ENCODE measurements at regions not wholly inside any gene's neighbourhood (a gene's known extent, or its start where the extent isn't known, plus 50 kb on each side); places are given as distances from the start of the nearest gene placed in this dataset.
"Not testable (repeated sequence)": the region's sequence is repeated elsewhere in the genome, so short reads cannot be mapped to it uniquely, and the experiment has no call there.

DNA sequence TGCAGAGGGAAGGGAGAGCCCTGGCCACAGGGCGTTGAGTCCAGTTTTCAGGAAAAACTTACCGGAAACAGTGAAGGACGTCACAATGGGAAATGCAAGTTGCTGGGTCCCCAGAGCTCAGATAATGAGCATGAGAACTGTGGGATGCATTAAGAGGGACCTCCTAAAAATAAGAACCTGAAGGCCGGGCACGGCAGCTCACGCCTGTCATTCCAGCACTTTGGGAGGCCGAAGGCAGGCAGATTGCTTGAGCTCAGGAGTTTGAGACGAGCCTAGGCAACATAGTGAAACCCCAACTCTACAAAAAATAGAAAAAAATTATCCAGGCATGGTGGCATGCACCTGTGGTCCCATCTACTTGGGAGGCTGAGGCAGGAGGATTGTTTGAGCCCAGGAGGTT lies 170.6 kb downstream of the URI1 start:
- Histone ChIP-seq H3K9me3 (ENCODE audit: control insufficient read depth in 3 of 3, low read length in 3 of 3) (no peaks in the 10 kb centered on the region), H3K27me3 (ENCODE audit: control insufficient read depth in 3 of 3, insufficient read depth in 3 of 3, low read length in 3 of 3) (peaks cover 9 to 10% (median 10%) of the 10 kb centered on the region in 3 donors), H3K27ac (ENCODE audit: low read depth, low read length) (no peak overlapping the region), H3K36me3 (ENCODE audit: control insufficient read depth in 3 of 3, insufficient read depth in 3 of 3, low read length in 3 of 3) (no peaks in the 10 kb centered on the region), H3K4me1 (ENCODE audit: control insufficient read depth in 3 of 3, insufficient read depth in 3 of 3, low read length in 3 of 3) (no peaks in the 10 kb centered on the region), H3K9ac (ENCODE audit: low read depth in 1 of 3, low read length in 3 of 3) (no peak overlapping the region), H3K4me3 (ENCODE audit: low read length in 3 of 3) (no peak overlapping the region)

DNA sequence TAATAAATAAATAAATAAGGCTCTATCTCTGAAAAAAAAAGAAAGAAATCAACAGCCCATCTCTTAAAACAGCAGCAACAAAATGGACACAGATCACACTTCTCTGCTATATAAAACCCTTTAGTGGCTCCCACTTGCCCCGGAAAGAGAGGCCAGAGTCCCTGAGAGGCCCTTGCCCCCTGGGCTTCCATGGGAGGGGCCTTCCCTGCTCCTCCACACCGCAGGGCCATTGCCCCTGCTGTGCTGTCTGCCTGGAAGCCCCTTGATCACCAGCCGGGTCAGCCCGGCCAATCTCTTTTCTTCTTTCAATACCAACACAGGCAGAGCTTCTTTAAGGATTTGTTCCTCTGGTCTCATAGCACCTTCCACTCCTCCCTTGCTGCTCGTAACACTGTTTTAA lies 171.1 kb downstream of the URI1 start:
- Histone ChIP-seq H3K9ac (ENCODE audit: low read depth in 1 of 3, low read length in 3 of 3) (no peak overlapping the region), H3K36me3 (ENCODE audit: control insufficient read depth in 3 of 3, insufficient read depth in 3 of 3, low read length in 3 of 3) (no peaks in the 10 kb centered on the region), H3K27ac (ENCODE audit: low read depth, low read length) (no peak overlapping the region), H3K4me3 (ENCODE audit: low read length in 3 of 3) (no peak overlapping the region), H3K4me1 (ENCODE audit: control insufficient read depth in 3 of 3, insufficient read depth in 3 of 3, low read length in 3 of 3) (no peaks in the 10 kb centered on the region), H3K27me3 (ENCODE audit: control insufficient read depth in 3 of 3, insufficient read depth in 3 of 3, low read length in 3 of 3) (peaks cover 9 to 10% (median 10%) of the 10 kb centered on the region in 3 donors), H3K9me3 (ENCODE audit: control insufficient read depth in 3 of 3, low read length in 3 of 3) (no peaks in the 10 kb centered on the region)

DNA sequence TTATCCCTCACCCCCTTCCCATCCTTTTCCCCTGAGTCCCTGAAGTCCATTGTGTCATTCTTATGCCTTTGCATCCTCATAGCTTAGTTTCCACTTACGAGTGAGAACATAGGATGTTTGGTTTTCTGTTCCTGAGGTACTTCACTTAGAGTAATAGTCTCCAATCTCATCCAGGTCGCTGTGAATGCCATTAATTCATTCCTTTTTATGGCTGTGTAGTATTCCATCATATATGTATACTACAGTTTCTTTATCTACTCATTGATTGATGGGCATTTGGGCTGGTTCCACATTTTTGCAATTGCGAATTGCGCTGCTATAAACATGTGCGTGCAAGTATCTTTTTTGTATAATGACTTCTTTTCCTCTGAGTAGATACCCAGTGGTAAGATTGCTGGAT lies 172.1 kb downstream of the URI1 start:
- not testable (repeated sequence) for H3K36me3 ChIP-seq (ENCODE audit: control insufficient read depth in 3 of 3, insufficient read depth in 3 of 3, low read length in 3 of 3); H3K27ac ChIP-seq (ENCODE audit: low read depth, low read length); H3K9me3 ChIP-seq (ENCODE audit: control insufficient read depth in 3 of 3, low read length in 3 of 3); H3K9ac ChIP-seq (ENCODE audit: low read depth in 1 of 3, low read length in 3 of 3); H3K4me1 ChIP-seq (ENCODE audit: control insufficient read depth in 3 of 3, insufficient read depth in 3 of 3, low read length in 3 of 3); H3K4me3 ChIP-seq (ENCODE audit: low read length in 3 of 3)
- H3K27me3 ChIP-seq (ENCODE audit: control insufficient read depth in 3 of 3, insufficient read depth in 3 of 3, low read length in 3 of 3) = peaks cover 9 to 16% (median 15%) of the 10 kb centered on the region in 3 donors

DNA sequence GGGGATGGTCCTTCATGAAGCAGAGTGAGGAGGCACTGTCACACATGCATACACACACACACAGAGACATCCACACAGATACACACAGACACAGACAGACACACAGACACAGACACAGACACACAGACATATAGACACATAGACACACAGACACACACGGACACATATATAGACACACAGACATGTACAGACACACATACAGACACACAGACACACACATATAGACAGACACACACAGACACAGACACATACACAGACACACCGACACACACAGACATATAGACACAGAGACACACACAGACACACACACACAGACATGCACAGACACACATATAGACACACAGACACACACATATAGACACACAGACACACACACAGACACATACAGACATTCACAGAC lies 173.9 kb downstream of the URI1 start:
- H3K27me3 ChIP-seq (ENCODE audit: control insufficient read depth in 3 of 3, insufficient read depth in 3 of 3, low read length in 3 of 3) = peaks cover 5 to 29% (median 20%) of the 10 kb centered on the region in 3 donors
- no peak overlapping the region for H3K27ac ChIP-seq (ENCODE audit: low read depth, low read length)
- H3K4me1 ChIP-seq (ENCODE audit: control insufficient read depth in 3 of 3, insufficient read depth in 3 of 3, low read length in 3 of 3) = no peaks in the 10 kb centered on the region
- H3K9me3 ChIP-seq (ENCODE audit: control insufficient read depth in 3 of 3, low read length in 3 of 3) = no peaks in the 10 kb centered on the region
- no peaks in the 10 kb centered on the region for H3K36me3 ChIP-seq (ENCODE audit: control insufficient read depth in 3 of 3, insufficient read depth in 3 of 3, low read length in 3 of 3)
- H3K4me3 ChIP-seq (ENCODE audit: low read length in 3 of 3) = no peak overlapping the region
- no peak overlapping the region for H3K9ac ChIP-seq (ENCODE audit: low read depth in 1 of 3, low read length in 3 of 3)

DNA sequence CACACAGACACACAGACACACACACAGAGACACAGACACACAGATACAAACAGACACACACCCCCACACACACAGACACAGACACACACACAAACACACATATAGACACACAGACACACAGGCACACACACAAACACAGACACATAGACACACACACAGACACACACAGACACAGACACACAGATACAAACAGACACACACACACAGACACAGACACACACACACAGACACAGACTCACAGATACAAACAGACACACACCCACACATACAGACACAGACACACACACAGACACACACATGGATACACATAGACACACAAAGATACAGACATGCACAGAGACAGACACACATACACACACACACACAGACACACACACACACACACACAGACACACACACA lies 174.5 kb downstream of the URI1 start:
- Histone ChIP-seq H3K27ac (ENCODE audit: low read depth, low read length) (no peak overlapping the region), H3K9me3 (ENCODE audit: control insufficient read depth in 3 of 3, low read length in 3 of 3) (no peaks in the 10 kb centered on the region), H3K36me3 (ENCODE audit: control insufficient read depth in 3 of 3, insufficient read depth in 3 of 3, low read length in 3 of 3) (no peaks in the 10 kb centered on the region), H3K4me3 (ENCODE audit: low read length in 3 of 3) (no peak overlapping the region), H3K27me3 (ENCODE audit: control insufficient read depth in 3 of 3, insufficient read depth in 3 of 3, low read length in 3 of 3) (peaks cover 4 to 29% (median 21%) of the 10 kb centered on the region in 3 donors), H3K9ac (ENCODE audit: low read depth in 1 of 3, low read length in 3 of 3) (no peak overlapping the region), H3K4me1 (ENCODE audit: control insufficient read depth in 3 of 3, insufficient read depth in 3 of 3, low read length in 3 of 3) (no peaks in the 10 kb centered on the region)

DNA sequence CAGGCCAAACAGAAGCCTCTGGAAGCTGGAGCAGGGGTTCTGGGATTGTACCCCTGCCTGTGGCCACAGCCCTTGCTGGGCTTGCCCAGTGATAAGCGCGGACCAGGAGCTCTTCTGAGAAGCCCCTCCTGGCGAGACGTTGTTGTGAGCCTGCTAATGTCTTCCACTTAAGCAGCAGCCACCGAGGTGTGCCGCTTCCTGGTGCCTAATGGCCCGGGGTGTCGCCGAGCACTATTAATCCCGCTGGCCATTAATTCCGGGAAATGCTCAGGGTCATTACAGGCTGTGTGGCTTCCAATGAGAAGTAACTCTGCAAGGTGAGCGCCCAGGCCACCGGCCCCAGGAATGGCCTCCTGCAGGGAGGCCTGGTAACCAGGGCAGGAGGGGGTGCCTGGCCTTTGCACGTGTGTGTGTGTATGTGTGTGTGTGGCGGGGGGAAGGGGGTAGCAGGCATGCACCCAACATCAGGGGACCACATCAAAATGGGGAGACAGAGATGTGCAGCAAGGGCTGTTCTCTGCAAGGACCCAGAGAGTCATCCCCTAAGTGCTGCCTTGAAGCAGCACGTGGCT lies 175.0 kb downstream of the URI1 start:
- no peak overlapping the region for H3K9ac ChIP-seq (ENCODE audit: low read depth in 1 of 3, low read length in 3 of 3)
- no peak overlapping the region for H3K4me3 ChIP-seq (ENCODE audit: low read length in 3 of 3)
- no peaks in the 10 kb centered on the region for H3K36me3 ChIP-seq (ENCODE audit: control insufficient read depth in 3 of 3, insufficient read depth in 3 of 3, low read length in 3 of 3)
- peaks cover 6 to 32% (median 26%) of the 10 kb centered on the region in 3 donors for H3K27me3 ChIP-seq (ENCODE audit: control insufficient read depth in 3 of 3, insufficient read depth in 3 of 3, low read length in 3 of 3)
- H3K27ac ChIP-seq (ENCODE audit: low read depth, low read length) = no peak overlapping the region
- no peaks in the 10 kb centered on the region for H3K4me1 ChIP-seq (ENCODE audit: control insufficient read depth in 3 of 3, insufficient read depth in 3 of 3, low read length in 3 of 3)
- no peaks in the 10 kb centered on the region for H3K9me3 ChIP-seq (ENCODE audit: control insufficient read depth in 3 of 3, low read length in 3 of 3)

DNA sequence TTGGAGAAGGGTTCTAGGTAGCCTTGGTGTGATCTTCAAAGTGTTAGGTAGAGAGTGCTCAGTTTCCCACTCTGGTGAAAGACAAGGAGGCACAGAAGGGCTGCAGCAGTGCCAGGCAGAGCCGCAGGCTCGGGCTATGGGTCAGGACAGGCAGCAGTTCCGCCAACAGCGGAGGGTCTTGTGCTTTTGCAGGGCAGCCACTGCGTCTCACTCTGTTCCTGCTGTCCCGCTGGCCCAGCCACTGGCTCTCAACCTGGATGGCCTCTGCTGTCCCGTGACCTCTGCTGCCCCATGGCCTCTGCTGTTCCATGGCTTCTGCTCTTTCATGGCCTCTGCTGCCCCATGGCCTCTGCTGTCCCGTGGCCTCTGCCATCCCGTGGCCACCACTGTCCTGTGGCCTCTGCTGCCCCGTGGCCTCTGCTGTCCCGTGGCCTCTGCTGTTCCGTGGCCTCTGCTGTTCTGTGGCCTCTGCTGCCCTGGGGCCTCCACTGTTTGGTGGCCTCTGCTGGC lies 175.7 kb downstream of the URI1 start:
- peaks cover 6 to 32% (median 31%) of the 10 kb centered on the region in 3 donors for H3K27me3 ChIP-seq (ENCODE audit: control insufficient read depth in 3 of 3, insufficient read depth in 3 of 3, low read length in 3 of 3)
- no peak overlapping the region for H3K27ac ChIP-seq (ENCODE audit: low read depth, low read length)
- H3K36me3 ChIP-seq (ENCODE audit: control insufficient read depth in 3 of 3, insufficient read depth in 3 of 3, low read length in 3 of 3) = no peaks in the 10 kb centered on the region
- H3K4me1 ChIP-seq (ENCODE audit: control insufficient read depth in 3 of 3, insufficient read depth in 3 of 3, low read length in 3 of 3) = no peaks in the 10 kb centered on the region
- H3K9ac ChIP-seq (ENCODE audit: low read depth in 1 of 3, low read length in 3 of 3) = no peak overlapping the region
- no peaks in the 10 kb centered on the region for H3K9me3 ChIP-seq (ENCODE audit: control insufficient read depth in 3 of 3, low read length in 3 of 3)
- H3K4me3 ChIP-seq (ENCODE audit: low read length in 3 of 3) = no peak overlapping the region

DNA sequence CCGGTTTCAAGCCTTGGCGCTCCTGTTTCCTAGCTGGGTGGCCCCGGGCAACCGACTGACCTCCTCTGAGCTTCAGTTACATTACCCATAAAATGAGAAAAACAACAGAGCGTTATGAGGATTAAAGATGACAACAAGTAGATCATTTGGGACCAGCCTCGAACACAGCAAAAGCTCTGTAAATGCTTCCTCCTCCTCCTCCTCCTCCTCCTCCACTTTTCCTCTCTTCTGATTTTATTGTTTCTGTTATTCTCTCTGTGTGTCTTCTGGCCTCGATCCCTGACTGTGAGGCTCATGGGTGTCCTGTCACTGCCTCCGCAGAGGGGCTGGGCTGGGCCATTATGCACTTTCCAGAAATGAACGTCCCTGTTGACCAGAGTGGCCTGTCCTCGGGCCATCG lies 176.2 kb downstream of the URI1 start:
- H3K9me3 ChIP-seq (ENCODE audit: control insufficient read depth in 3 of 3, low read length in 3 of 3) = no peaks in the 10 kb centered on the region
- H3K9ac ChIP-seq (ENCODE audit: low read depth in 1 of 3, low read length in 3 of 3) = no peak overlapping the region
- H3K27me3 ChIP-seq (ENCODE audit: control insufficient read depth in 3 of 3, insufficient read depth in 3 of 3, low read length in 3 of 3) = peaks cover 11 to 34% (median 32%) of the 10 kb centered on the region in 3 donors
- H3K27ac ChIP-seq (ENCODE audit: low read depth, low read length) = no peak overlapping the region
- no peaks in the 10 kb centered on the region for H3K4me1 ChIP-seq (ENCODE audit: control insufficient read depth in 3 of 3, insufficient read depth in 3 of 3, low read length in 3 of 3)
- H3K36me3 ChIP-seq (ENCODE audit: control insufficient read depth in 3 of 3, insufficient read depth in 3 of 3, low read length in 3 of 3) = no peaks in the 10 kb centered on the region
- H3K4me3 ChIP-seq (ENCODE audit: low read length in 3 of 3) = no peak overlapping the region

DNA sequence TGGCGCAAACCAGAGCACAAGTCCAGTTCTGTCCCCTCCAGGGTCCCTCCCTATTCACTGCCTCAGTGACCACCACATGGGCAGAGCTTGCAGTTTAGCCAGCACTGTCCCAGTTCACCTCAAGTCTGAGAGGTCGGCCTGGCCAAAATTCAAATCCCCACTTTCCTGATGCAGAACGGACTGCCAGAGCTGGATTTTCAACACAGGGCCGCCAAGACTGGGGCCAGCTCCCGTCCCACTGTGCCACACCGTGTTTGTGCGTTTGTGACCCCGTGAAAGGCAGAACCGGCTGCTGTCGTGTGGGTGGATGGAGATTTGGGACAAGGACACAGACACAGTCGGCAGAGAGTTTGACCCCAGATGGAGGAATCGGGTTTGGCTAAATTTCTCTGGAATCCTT lies 176.7 kb downstream of the URI1 start:
- Histone ChIP-seq H3K27me3 (ENCODE audit: control insufficient read depth in 3 of 3, insufficient read depth in 3 of 3, low read length in 3 of 3) (peaks cover 15 to 38% (median 32%) of the 10 kb centered on the region in 3 donors), H3K36me3 (ENCODE audit: control insufficient read depth in 3 of 3, insufficient read depth in 3 of 3, low read length in 3 of 3) (no peaks in the 10 kb centered on the region), H3K4me3 (ENCODE audit: low read length in 3 of 3) (no peak overlapping the region), H3K27ac (ENCODE audit: low read depth, low read length) (no peak overlapping the region), H3K9ac (ENCODE audit: low read depth in 1 of 3, low read length in 3 of 3) (no peak overlapping the region), H3K4me1 (ENCODE audit: control insufficient read depth in 3 of 3, insufficient read depth in 3 of 3, low read length in 3 of 3) (no peaks in the 10 kb centered on the region), H3K9me3 (ENCODE audit: control insufficient read depth in 3 of 3, low read length in 3 of 3) (no peaks in the 10 kb centered on the region)

DNA sequence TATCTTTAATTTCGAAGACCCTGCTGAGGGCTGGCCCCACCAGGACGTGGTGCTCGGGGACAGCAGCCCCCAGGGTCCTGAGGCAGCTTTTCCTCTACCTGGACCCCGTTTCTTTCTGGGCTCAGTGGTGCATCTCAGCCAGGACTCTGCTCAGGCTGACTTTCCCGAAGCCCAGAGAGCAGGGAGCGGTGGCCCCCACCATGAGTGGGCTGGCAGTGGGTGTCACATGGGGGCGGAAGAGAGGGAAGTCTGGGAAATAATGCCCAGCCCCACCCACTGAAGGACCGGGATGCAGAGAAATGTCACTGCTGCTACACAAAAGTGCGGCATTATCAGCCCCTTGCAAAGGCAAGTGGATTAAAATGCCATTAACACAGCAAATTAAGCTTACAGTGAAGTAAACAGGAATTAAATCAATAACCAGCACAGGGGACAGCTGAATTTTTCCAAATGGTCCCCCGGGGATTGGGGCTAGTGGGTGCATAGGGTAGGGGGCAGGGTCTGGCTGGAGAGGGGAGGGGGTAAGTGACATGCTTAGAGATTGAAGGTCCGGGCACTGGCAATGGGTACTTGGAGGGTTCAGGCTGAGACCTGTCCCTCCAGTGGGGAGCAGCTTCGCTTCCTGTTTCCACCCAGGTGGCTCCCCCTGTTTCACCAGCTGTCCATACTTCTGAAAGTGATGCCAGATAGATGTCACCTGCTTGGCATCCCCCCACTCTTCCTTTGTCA lies 177.3 kb downstream of the URI1 start:
- H3K4me3 ChIP-seq (ENCODE audit: low read length in 3 of 3) = no peak overlapping the region
- H3K27me3 ChIP-seq (ENCODE audit: control insufficient read depth in 3 of 3, insufficient read depth in 3 of 3, low read length in 3 of 3) = peaks cover 15 to 38% (median 32%) of the 10 kb centered on the region in 3 donors
- no peak overlapping the region for H3K27ac ChIP-seq (ENCODE audit: low read depth, low read length)

More for the DNA sequence above, 177.3 kb downstream of the URI1 start:
- H3K36me3 ChIP-seq (ENCODE audit: control insufficient read depth in 3 of 3, insufficient read depth in 3 of 3, low read length in 3 of 3) = no peaks in the 10 kb centered on the region
- no peak overlapping the region for H3K9ac ChIP-seq (ENCODE audit: low read depth in 1 of 3, low read length in 3 of 3)
- H3K4me1 ChIP-seq (ENCODE audit: control insufficient read depth in 3 of 3, insufficient read depth in 3 of 3, low read length in 3 of 3) = no peaks in the 10 kb centered on the region
- H3K9me3 ChIP-seq (ENCODE audit: control insufficient read depth in 3 of 3, low read length in 3 of 3) = no peaks in the 10 kb centered on the region

Measured in skeletal muscle tissue (tissue), 3 donors.